ENCODE measurements at regions not wholly inside any gene's neighbourhood (a gene's known extent, or its start where the extent isn't known, plus 50 kb on each side); places are given as distances from the start of the nearest gene placed in this dataset.
"Not testable (repeated sequence)": the region's sequence is repeated elsewhere in the genome, so short reads cannot be mapped to it uniquely, and the experiment has no call there.

DNA sequence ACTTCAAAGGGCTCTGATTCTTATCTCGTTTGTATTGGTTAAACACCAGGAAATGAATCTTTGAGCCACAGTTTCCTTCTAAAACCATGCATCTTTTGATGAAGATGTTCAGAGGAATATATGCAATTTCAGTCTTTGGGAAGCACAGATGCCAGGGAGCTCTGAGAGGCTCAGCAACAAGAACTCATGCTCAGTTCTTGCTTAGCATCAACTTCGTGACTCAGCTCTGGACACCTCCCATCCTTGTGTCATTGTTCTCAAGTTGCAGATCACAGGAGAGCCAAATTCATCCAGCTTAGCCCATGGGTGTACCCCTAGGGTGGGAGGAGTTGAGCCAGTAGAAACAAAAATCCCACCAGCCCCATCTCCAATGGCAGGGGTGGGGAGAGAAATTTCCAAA is 219.6 kb upstream of the MAOA start:
- no peaks in the 10 kb centered on the region for H3K4me1 ChIP-seq (ENCODE audit: control insufficient read depth, insufficient read depth, low read length)
- peaks cover 2% of the 10 kb centered on the region for H3K27me3 ChIP-seq (ENCODE audit: control insufficient read depth, insufficient read depth, low read length)
- no peak for DNase-seq
- 40% methylated on average over 1 of the region's 2 CpGs for WGBS (ENCODE audit: insufficient coverage)
- H3K27ac ChIP-seq (ENCODE audit: low read length) = no peak overlapping the region
- no peaks in the 10 kb centered on the region for H3K36me3 ChIP-seq (ENCODE audit: control insufficient read depth, insufficient read depth, low read length)
- H3K4me3 ChIP-seq (ENCODE audit: low read length) = no peak overlapping the region
- H3K9me3 ChIP-seq (replicated peaks; ENCODE audit: control insufficient read depth, low read depth, low read length) = no peaks in the 10 kb centered on the region

DNA sequence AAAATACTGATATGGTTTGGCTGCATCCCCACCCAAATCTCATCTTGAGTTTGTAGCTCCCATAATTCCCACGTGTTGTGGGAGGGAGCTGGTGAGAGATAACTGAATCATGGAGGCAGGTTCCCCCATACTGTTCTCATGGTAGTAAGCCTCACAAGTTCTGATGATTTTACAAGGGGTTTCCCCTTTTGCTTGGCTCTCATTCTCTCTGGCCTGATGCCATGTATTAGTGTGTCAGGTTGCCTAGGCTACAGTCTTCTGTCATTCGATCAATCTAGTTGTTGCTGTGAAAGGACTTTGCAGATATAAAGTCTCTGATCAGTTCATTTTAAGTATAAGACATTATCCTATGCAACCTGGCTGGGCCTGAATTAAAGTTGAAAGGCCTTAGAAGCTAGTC is 209.3 kb upstream of the MAOA start:
- Histone ChIP-seq H3K4me1 (ENCODE audit: control insufficient read depth, insufficient read depth, low read length) (no peaks in the 10 kb centered on the region), H3K9me3 (replicated peaks; ENCODE audit: control insufficient read depth, low read depth, low read length) (peaks cover 6% of the 10 kb centered on the region), H3K27me3 (ENCODE audit: control insufficient read depth, insufficient read depth, low read length) (peaks cover 5% of the 10 kb centered on the region), H3K4me3 (ENCODE audit: low read length) (no peak overlapping the region), H3K27ac (ENCODE audit: low read length) (no peak overlapping the region), H3K36me3 (ENCODE audit: control insufficient read depth, insufficient read depth, low read length) (no peaks in the 10 kb centered on the region)
- WGBS (ENCODE audit: insufficient coverage) = no CpG with 5 or more reads among the region's 2 CpGs
- DNase-seq = no peak

DNA sequence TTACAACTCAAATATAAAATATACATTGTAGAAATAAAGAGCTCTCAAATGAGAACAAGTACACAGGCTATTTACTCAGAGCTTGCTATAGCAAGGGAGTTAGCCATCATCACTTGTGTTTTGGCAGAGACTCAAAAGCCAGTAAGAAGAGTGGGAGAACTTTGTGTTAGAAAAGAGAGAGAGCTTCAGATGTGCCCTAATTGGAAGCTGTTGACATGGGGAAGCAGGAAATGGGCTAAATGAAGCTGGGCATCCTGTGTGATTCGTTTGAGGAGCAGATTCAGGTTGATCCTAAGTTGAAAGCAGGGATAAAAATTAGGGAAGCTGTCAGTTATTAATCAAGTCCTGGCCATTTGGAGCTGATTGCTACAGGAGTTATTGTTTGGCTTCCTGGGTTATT is 207.4 kb upstream of the MAOA start:
- Histone ChIP-seq H3K27me3 (ENCODE audit: control insufficient read depth, insufficient read depth, low read length) (peaks cover 4% of the 10 kb centered on the region), H3K27ac (ENCODE audit: low read length) (no peak overlapping the region), H3K4me1 (ENCODE audit: control insufficient read depth, insufficient read depth, low read length) (no peaks in the 10 kb centered on the region), H3K4me3 (ENCODE audit: low read length) (no peak overlapping the region), H3K36me3 (ENCODE audit: control insufficient read depth, insufficient read depth, low read length) (no peaks in the 10 kb centered on the region), H3K9me3 (replicated peaks; ENCODE audit: control insufficient read depth, low read depth, low read length) (peaks cover 17% of the 10 kb centered on the region)
- WGBS (ENCODE audit: insufficient coverage) = 47% methylated on average over 1 of the region's 1 CpG
- DNase-seq = peak; percentile 0

DNA sequence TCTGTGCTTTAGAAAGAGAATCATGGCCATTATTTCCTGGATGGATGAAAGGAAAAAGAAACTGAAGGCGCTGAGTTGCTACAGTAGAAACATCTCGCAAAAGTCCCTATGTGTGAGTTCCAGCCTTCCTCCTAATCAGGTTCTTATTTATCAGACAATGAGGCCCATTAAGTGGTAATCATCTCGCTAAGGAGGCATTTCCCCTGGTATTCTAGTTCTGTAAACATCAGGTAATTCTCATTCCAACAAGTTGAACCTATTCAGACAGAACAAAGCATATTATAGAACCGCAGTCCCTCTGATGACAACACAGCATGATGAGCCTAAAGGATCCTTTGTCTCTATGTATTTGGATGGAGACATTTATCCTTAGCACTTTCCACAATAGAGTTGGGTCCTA is 205.7 kb upstream of the MAOA start:
- Histone ChIP-seq H3K4me3 (ENCODE audit: low read length) (no peak overlapping the region), H3K4me1 (ENCODE audit: control insufficient read depth, insufficient read depth, low read length) (no peaks in the 10 kb centered on the region)
- WGBS (ENCODE audit: insufficient coverage) = no CpG with 5 or more reads among the region's 4 CpGs

DNA sequence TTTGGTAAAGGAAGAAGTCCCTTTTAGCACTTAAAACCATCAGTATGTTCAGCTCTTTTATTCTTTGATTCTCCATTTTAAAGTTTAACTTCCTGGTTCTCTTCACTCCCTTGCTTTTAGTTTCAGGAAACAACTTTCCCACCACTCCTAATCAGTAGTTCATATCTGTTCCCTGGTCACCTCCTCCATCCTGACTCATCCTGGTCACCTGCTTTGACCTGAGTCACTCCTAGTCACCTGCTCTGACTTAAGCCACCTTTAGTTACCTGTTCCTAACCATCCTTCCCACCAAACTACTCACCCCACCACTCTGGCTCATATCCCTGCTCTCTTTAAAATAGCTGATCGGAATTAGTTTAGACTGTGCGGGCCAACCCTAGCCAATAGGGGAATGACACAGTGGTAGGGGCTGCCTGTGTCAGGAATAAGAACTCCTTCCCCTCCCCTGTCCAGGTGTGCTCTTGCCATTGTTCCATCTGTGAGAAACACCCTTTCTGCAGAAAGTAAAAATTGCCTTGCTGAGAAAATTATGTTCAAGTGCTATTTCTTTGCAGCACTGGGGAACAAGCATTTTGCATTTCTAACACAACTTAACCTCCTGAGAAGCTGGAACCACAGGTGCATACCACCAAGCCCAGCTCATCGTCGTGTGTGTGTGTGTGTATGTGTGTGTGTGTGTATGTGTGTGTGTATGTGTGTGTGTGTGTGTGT is 204.0 kb upstream of the MAOA start:
- WGBS (ENCODE audit: insufficient coverage) = no CpG with 5 or more reads among the region's 4 CpGs

More for the DNA sequence above, 205.7 kb upstream of the MAOA start:
- no peaks in the 10 kb centered on the region for H3K36me3 ChIP-seq (ENCODE audit: control insufficient read depth, insufficient read depth, low read length)
- H3K27ac ChIP-seq (ENCODE audit: low read length) = no peak overlapping the region
- H3K27me3 ChIP-seq (ENCODE audit: control insufficient read depth, insufficient read depth, low read length) = no peaks in the 10 kb centered on the region
- H3K9me3 ChIP-seq (replicated peaks; ENCODE audit: control insufficient read depth, low read depth, low read length) = peaks cover 17% of the 10 kb centered on the region
- DNase-seq = no peak

DNA sequence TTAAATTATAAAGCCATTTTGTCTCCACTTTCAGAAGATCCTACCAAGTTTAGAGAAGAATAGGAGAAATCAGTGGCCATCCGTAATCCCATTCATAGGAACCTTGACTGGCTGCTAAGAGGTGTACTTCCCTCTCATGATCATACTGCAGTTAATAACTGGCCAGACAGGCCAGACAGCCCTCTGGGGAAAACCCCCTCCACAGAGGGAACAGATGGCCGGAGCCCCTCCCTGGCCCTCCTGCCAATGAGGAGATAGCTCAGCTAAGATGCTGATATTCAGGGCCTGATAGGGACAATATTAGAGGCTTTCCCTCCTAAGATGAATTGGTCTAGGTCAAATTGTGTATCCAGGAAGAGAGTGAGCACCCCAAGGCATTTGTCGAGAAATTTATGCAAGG is 200.0 kb upstream of the MAOA start:
- no CpG with 5 or more reads among the region's 3 CpGs for WGBS (ENCODE audit: insufficient coverage)
- peak; percentile 0 for DNase-seq
- peaks cover 2% of the 10 kb centered on the region for H3K27me3 ChIP-seq (ENCODE audit: control insufficient read depth, insufficient read depth, low read length)
- H3K36me3 ChIP-seq (ENCODE audit: control insufficient read depth, insufficient read depth, low read length) = no peaks in the 10 kb centered on the region
- H3K27ac ChIP-seq (ENCODE audit: low read length) = no peak overlapping the region
- no peaks in the 10 kb centered on the region for H3K4me1 ChIP-seq (ENCODE audit: control insufficient read depth, insufficient read depth, low read length)
- no peak overlapping the region for H3K4me3 ChIP-seq (ENCODE audit: low read length)
- H3K9me3 ChIP-seq (replicated peaks; ENCODE audit: control insufficient read depth, low read depth, low read length) = peaks cover 17% of the 10 kb centered on the region

More for the DNA sequence above, 204.0 kb upstream of the MAOA start:
- peaks cover 17% of the 10 kb centered on the region for H3K9me3 ChIP-seq (replicated peaks; ENCODE audit: control insufficient read depth, low read depth, low read length)
- H3K4me1 ChIP-seq (ENCODE audit: control insufficient read depth, insufficient read depth, low read length); H3K27me3 ChIP-seq (ENCODE audit: control insufficient read depth, insufficient read depth, low read length); H3K36me3 ChIP-seq (ENCODE audit: control insufficient read depth, insufficient read depth, low read length); H3K27ac ChIP-seq (ENCODE audit: low read length); DNase-seq; H3K4me3 ChIP-seq (ENCODE audit: low read length): not testable (repeated sequence)

DNA sequence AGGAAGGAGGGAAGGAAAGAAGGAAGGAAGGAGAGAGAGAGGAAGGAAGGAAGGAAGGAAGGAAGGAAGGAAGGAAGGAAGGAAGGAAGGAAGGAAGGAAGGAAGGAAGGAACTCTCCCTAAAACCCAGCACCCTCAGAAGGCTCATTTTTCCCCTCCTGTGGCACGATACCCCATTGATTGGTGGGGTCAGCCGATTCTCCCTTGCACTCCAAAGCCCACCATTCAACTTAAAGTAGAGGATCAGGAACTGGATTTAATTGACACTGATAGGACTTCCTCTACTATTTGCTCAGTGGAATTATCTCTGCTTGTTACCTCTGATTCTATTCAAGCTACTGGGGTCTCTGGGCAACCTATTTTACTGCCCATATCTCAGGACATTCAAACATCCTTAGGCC is 199.2 kb upstream of the MAOA start:
- WGBS (ENCODE audit: insufficient coverage) = no CpG with 5 or more reads among the region's 2 CpGs
- Histone ChIP-seq H3K4me1 (ENCODE audit: control insufficient read depth, insufficient read depth, low read length) (no peaks in the 10 kb centered on the region), H3K4me3 (ENCODE audit: low read length) (no peak overlapping the region), H3K9me3 (replicated peaks; ENCODE audit: control insufficient read depth, low read depth, low read length) (peaks cover 10% of the 10 kb centered on the region), H3K36me3 (ENCODE audit: control insufficient read depth, insufficient read depth, low read length) (no peaks in the 10 kb centered on the region), H3K27me3 (ENCODE audit: control insufficient read depth, insufficient read depth, low read length) (peaks cover 2% of the 10 kb centered on the region), H3K27ac (ENCODE audit: low read length) (no peak overlapping the region)
- no peak for DNase-seq

DNA sequence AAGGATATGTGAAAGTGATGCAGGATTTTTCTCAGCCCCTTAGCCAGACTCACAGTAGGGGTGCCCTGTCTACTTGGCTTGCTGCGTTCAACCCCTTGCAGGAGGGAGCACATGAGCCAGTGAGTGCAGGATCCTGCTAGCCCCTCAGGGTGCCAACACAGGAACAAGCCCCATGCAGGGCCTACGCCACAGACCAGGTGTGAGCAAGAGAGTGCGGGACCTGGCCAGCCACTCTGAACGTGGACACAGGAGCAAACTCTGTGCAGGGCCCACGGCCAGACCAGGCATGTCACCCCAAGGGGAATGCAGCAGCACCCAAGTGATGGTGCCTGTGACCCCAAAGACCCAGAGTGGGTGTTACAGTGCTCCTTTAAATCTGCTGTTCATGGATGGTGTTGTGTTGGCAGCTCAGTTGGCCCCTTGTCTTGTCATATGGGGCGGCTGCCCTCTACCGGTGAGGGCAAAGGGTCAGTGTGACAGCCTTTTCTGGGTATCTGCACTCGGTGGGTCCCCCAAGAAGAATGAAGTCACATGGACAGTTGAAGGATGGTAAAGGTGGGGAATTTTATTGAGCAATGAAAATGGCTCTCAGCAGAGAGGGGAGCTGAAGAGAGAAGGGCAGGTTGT is 188.4 kb upstream of the MAOA start:
- no peaks in the 10 kb centered on the region for H3K9me3 ChIP-seq (replicated peaks; ENCODE audit: control insufficient read depth, low read depth, low read length)
- H3K4me1 ChIP-seq (ENCODE audit: control insufficient read depth, insufficient read depth, low read length) = no peaks in the 10 kb centered on the region
- H3K36me3 ChIP-seq (ENCODE audit: control insufficient read depth, insufficient read depth, low read length) = no peaks in the 10 kb centered on the region
- no peak overlapping the region for H3K27ac ChIP-seq (ENCODE audit: low read length)
- no peak for DNase-seq
- H3K27me3 ChIP-seq (ENCODE audit: control insufficient read depth, insufficient read depth, low read length) = peaks cover 12% of the 10 kb centered on the region
- H3K4me3 ChIP-seq (ENCODE audit: low read length) = no peak overlapping the region
- WGBS (ENCODE audit: insufficient coverage) = 52% methylated on average over 8 of the region's 8 CpGs

DNA sequence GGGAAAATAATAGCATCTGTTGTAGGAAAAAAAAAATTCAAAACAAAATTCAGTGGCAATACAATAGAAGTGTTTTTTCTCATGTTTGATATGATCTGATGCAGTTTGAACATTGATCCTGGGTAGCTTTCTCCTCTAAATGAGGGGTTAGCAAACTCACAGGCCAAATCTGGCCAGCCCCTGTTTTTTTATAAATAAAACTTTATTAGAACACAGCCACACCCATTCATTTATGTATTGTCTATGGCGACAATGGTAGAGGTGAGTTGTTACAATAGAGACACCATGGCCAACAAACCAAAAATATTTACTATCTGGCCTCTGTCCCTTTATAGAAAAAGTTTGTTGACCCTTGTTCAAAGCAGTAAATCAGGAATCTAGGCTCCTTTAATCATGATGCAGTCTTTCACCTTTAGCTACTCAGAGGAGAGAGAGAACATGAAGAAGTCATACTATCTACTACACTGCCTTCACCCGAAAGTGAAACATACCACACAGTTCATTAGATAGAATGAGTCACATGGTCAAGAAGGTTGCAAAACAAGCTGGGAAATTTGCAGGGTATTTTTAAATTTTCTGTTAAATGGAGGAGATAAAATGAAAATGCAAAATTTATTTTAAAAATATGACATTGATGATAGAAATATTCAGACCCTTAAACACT is 186.6 kb upstream of the MAOA start:
- no CpG with 5 or more reads among the region's 2 CpGs for WGBS (ENCODE audit: insufficient coverage)
- no peak overlapping the region for H3K4me3 ChIP-seq (ENCODE audit: low read length)
- no peaks in the 10 kb centered on the region for H3K36me3 ChIP-seq (ENCODE audit: control insufficient read depth, insufficient read depth, low read length)
- no peaks in the 10 kb centered on the region for H3K4me1 ChIP-seq (ENCODE audit: control insufficient read depth, insufficient read depth, low read length)
- H3K9me3 ChIP-seq (replicated peaks; ENCODE audit: control insufficient read depth, low read depth, low read length) = no peaks in the 10 kb centered on the region
- peaks cover 9% of the 10 kb centered on the region for H3K27me3 ChIP-seq (ENCODE audit: control insufficient read depth, insufficient read depth, low read length)
- DNase-seq = no peak
- no peak overlapping the region for H3K27ac ChIP-seq (ENCODE audit: low read length)

DNA sequence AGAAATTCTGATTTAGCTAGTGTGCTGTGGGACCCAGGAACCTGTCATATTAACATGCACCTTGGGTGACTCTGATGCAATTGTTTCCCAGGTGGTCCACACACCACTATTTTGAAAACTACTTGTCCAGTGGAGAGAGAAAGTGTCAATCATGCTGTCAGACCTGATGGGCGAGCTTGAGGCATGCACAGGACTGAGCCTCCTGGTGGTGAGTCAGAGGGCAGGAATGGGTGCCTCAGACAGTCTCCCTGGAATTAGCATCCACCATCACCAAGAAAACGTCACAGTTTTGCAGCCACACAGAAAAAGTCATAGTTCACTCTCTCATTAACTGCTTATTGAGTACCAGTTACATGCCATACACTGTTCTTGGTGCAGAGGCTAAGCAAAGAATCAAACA is 181.8 kb upstream of the MAOA start:
- WGBS (ENCODE audit: insufficient coverage) = 43% methylated on average over 1 of the region's 2 CpGs
- Histone ChIP-seq H3K4me1 (ENCODE audit: control insufficient read depth, insufficient read depth, low read length) (no peaks in the 10 kb centered on the region), H3K9me3 (replicated peaks; ENCODE audit: control insufficient read depth, low read depth, low read length) (no peaks in the 10 kb centered on the region), H3K4me3 (ENCODE audit: low read length) (no peak overlapping the region), H3K27ac (ENCODE audit: low read length) (no peak overlapping the region), H3K36me3 (ENCODE audit: control insufficient read depth, insufficient read depth, low read length) (no peaks in the 10 kb centered on the region), H3K27me3 (ENCODE audit: control insufficient read depth, insufficient read depth, low read length) (peaks cover 2% of the 10 kb centered on the region)
- DNase-seq = no peak
